SU-DHL-6 (cell line): ENCODE measurements at regions not wholly inside any gene's neighbourhood (a gene's known extent, or its start where the extent isn't known, plus 50 kb on each side); places are given as distances from the start of the nearest gene placed in this dataset.

ENCODE experiments used
- EZH2phosphoT487 ChIP-seq: fragments of 200-600 bp; sonication (generic), shearing (Covaris generic); conservative IDR thresholded peaks from 2 replicates; pipeline ENCODE4 v1.6.1; 2018; ENCODE audit warnings: mild to moderate bottlenecking, antibody characterized with exemption, low read length, moderate library complexity, mixed read lengths
- TF ChIP-seq, protein P1 (sequence below): fragments of 200-600 bp; sonication (generic); IDR thresholded peaks from one replicate; pipeline ENCODE4 v1.5.1; 2017; ENCODE audit warnings: antibody characterized with exemption, mild to moderate bottlenecking, low read length, moderate library complexity; ENCODE audit not compliant: insufficient read depth, poor library complexity, severe bottlenecking

DNA sequence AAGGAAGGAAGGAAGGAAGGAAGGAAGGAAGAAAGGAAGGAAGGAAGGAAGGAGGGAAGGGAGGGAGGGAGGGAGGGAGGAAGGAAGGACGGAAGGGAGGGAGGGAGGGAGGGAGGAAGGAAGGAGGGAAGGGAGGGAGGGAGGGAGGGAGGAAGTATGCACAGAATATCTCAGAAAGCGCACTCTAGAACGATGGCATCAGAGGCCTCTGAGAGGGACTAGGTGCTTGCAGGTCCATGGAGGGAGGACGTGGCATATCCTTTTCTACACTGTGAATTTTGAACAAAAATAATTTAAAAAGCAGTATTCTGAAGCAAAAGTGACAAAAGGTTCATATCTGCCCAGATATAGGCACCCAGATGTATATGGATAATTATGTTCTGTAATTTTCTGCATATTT lies 65.5 kb downstream of the SYF2 start:
- TF ChIP-seq, protein P1, sequence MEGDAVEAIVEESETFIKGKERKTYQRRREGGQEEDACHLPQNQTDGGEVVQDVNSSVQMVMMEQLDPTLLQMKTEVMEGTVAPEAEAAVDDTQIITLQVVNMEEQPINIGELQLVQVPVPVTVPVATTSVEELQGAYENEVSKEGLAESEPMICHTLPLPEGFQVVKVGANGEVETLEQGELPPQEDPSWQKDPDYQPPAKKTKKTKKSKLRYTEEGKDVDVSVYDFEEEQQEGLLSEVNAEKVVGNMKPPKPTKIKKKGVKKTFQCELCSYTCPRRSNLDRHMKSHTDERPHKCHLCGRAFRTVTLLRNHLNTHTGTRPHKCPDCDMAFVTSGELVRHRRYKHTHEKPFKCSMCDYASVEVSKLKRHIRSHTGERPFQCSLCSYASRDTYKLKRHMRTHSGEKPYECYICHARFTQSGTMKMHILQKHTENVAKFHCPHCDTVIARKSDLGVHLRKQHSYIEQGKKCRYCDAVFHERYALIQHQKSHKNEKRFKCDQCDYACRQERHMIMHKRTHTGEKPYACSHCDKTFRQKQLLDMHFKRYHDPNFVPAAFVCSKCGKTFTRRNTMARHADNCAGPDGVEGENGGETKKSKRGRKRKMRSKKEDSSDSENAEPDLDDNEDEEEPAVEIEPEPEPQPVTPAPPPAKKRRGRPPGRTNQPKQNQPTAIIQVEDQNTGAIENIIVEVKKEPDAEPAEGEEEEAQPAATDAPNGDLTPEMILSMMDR, result no peak
- TF ChIP-seq EZH2phosphoT487, result no peak
